GM23338 (cell line): ENCODE measurements at regions not wholly inside any gene's neighbourhood (a gene's known extent, or its start where the extent isn't known, plus 50 kb on each side); places are given as distances from the start of the nearest gene placed in this dataset.

Source experiments
- ATAC-seq: fragments of 200-7000 bp; cut with Tn5 transposase; 3 replicates; pipeline ENCODE4 v1.9.1; 2020
- DNase-seq: peaks from one replicate; pipeline ENCODE4 v3.0.0-alpha.2; 2015; ENCODE audit warnings: low spot score
- H2AFZ ChIP-seq: fragments of 200-600 bp; sonication (generic); 2 replicates; pipeline ENCODE4 v1.8.0; 2016; ENCODE audit warnings: antibody characterized with exemption, mild to moderate bottlenecking, moderate library complexity
- H3F3A ChIP-seq: fragments of 200-600 bp; sonication (generic); replicated peaks from 2 replicates; pipeline ENCODE4 v1.8.0; 2017; ENCODE audit warnings: antibody characterized with exemption, mixed run types, low read depth
- H3K27ac ChIP-seq: fragments of 200-600 bp; sonication (generic); 2 replicates; pipeline ENCODE4 v1.6.1; 2016; ENCODE audit warnings: low read depth
- H3K27me3 ChIP-seq: fragments of 200-600 bp; sonication (generic); 2 replicates; pipeline ENCODE4 v1.8.0; 2016; ENCODE audit warnings: mild to moderate bottlenecking, mixed run types, moderate library complexity; ENCODE audit not compliant: insufficient read depth
- H3K36me3 ChIP-seq: fragments of 200-600 bp; sonication (generic); 2 replicates; pipeline ENCODE4 v1.8.0; 2016; ENCODE audit warnings: mild to moderate bottlenecking; ENCODE audit not compliant: insufficient read depth
- H3K4me1 ChIP-seq: fragments of 200-600 bp; sonication (generic); 2 replicates; pipeline ENCODE4 v1.8.0; 2016; ENCODE audit warnings: mild to moderate bottlenecking, moderate library complexity; ENCODE audit not compliant: insufficient read depth
- H3K4me2 ChIP-seq: fragments of 200-600 bp; sonication (generic); 2 replicates; pipeline ENCODE4 v1.7.1; 2017; ENCODE audit warnings: mixed run types
- H3K4me3 ChIP-seq: fragments of 200-600 bp; sonication (generic); 2 replicates; pipeline ENCODE4 v1.6.1; 2016; ENCODE audit warnings: mixed run types
- H3K79me2 ChIP-seq: fragments of 200-600 bp; sonication (generic); replicated peaks from 2 replicates; pipeline ENCODE4 v1.8.0; 2017; ENCODE audit warnings: mild to moderate bottlenecking; ENCODE audit not compliant: insufficient read depth
- H3K9me2 ChIP-seq: fragments of 200-600 bp; sonication (generic); 2 replicates; pipeline ENCODE4 v1.8.0; 2017; ENCODE audit not compliant: insufficient read depth
- H4K20me1 ChIP-seq: fragments of 200-600 bp; sonication (generic); replicated peaks from 2 replicates; pipeline ENCODE4 v1.8.0; 2017; ENCODE audit warnings: mild to moderate bottlenecking; ENCODE audit not compliant: insufficient read depth
- H3K27ac Mint-ChIP-seq: 2 replicates; pipeline ENCODE4 v1.8.0; 2020; ENCODE audit warnings: inconsistent platforms, mild to moderate bottlenecking, moderate library complexity, mixed read lengths
- H3K27me3 Mint-ChIP-seq: 3 replicates; pipeline ENCODE4 v1.8.0; 2022; ENCODE audit warnings: low read depth, mild to moderate bottlenecking, moderate library complexity, mixed read lengths, inconsistent platforms; ENCODE audit not compliant: insufficient read depth, poor library complexity
- H3K36me3 Mint-ChIP-seq: 3 replicates; pipeline ENCODE4 v1.8.0; 2021; ENCODE audit warnings: low read depth, mild to moderate bottlenecking, inconsistent platforms, moderate library complexity, mixed read lengths
- H3K4me1 Mint-ChIP-seq: 3 replicates; pipeline ENCODE4 v1.8.0; 2020; ENCODE audit warnings: mild to moderate bottlenecking, inconsistent platforms, mixed read lengths
- H3K4me3 Mint-ChIP-seq: 3 replicates; pipeline ENCODE4 v1.8.0; 2021; ENCODE audit warnings: moderate library complexity, mild to moderate bottlenecking, inconsistent platforms, mixed read lengths
- H3K9me3 Mint-ChIP-seq: 3 replicates; pipeline ENCODE4 v1.8.0; 2020; ENCODE audit warnings: moderate library complexity, mild to moderate bottlenecking, inconsistent platforms, mixed read lengths
- EZH2phosphoT487 ChIP-seq: fragments of 200-600 bp; sonication (generic); IDR thresholded peaks from one replicate; pipeline ENCODE4 v1.8.1; 2018; ENCODE audit warnings: antibody characterized with exemption; ENCODE audit not compliant: unreplicated experiment
- JUNB ChIP-seq: IDR thresholded peaks from one replicate; pipeline ENCODE4 v1.6.1; 2016; ENCODE audit warnings: antibody characterized with exemption; ENCODE audit not compliant: unreplicated experiment
- NANOG ChIP-seq: IDR thresholded peaks from 2 replicates; pipeline ENCODE4 v1.6.1; 2016; ENCODE audit warnings: antibody characterized with exemption, borderline replicate concordance
- POLR2AphosphoS5 ChIP-seq: IDR thresholded peaks from 2 replicates; pipeline ENCODE4 v1.6.1; 2016; ENCODE audit warnings: antibody characterized with exemption, low read depth
- REST ChIP-seq: IDR thresholded peaks from one replicate; pipeline ENCODE4 v1.6.1; 2018; ENCODE audit warnings: antibody characterized with exemption; ENCODE audit not compliant: unreplicated experiment
- STAT1 ChIP-seq: IDR thresholded peaks from one replicate; pipeline ENCODE4 v1.6.1; 2016; ENCODE audit warnings: antibody characterized with exemption; ENCODE audit not compliant: unreplicated experiment
- ZNF331 ChIP-seq: fragments of 250-450 bp; sonication (Bioruptor Pico); IDR thresholded peaks from 2 replicates; pipeline ENCODE4 v1.5.0; 2020; ENCODE audit warnings: low read depth, mild to moderate bottlenecking, moderate library complexity
- TF ChIP-seq, protein P1 (sequence below): IDR thresholded peaks from 2 replicates; pipeline ENCODE4 v1.6.1; 2016; ENCODE audit warnings: antibody characterized with exemption
- TF ChIP-seq, protein P2 (sequence below): fragments of 250-450 bp; sonication (Bioruptor Pico); IDR thresholded peaks from 2 replicates; pipeline ENCODE4 v1.5.0; 2020; ENCODE audit warnings: mild to moderate bottlenecking, moderate library complexity

- Histone ChIP-seq H3K27ac (no peak overlapping the region), H3K4me2 (no peak overlapping the region), H3K4me3 (no peak overlapping the region), H2AFZ (no peak overlapping the region), H3K27me3 (no peaks in the 10 kb centered on the region), H3K4me1 (peaks cover 8% of the 10 kb centered on the region; the same call in 1 of the 2 replicates), H3K36me3 (no peaks in the 10 kb centered on the region), H3F3A (no peaks in the 10 kb centered on the region), H3K9me2 (no peaks in the 10 kb centered on the region), H4K20me1 (no peaks in the 10 kb centered on the region), H3K79me2 (no peaks in the 10 kb centered on the region)
- H3K27me3 Mint-ChIP-seq: no peaks in the 10 kb centered on the region
- DNase-seq: no peak
- H3K4me3 Mint-ChIP-seq: no peak overlapping the region
- no peaks in the 10 kb centered on the region for H3K36me3 Mint-ChIP-seq
- no peak overlapping the region for H3K27ac Mint-ChIP-seq
- no peaks in the 10 kb centered on the region for H3K9me3 Mint-ChIP-seq
- ATAC-seq: no peak
- peaks cover 7% of the 10 kb centered on the region; the same call in 2 of the 3 replicates for H3K4me1 Mint-ChIP-seq
- TF ChIP-seq JUNB: no peak
- no peak for TF ChIP-seq POLR2AphosphoS5
- no peak for TF ChIP-seq REST
- no peak for TF ChIP-seq NANOG
- TF ChIP-seq ZNF331 (CRISPR knock-in tag): no peak
- TF ChIP-seq, protein P1, sequence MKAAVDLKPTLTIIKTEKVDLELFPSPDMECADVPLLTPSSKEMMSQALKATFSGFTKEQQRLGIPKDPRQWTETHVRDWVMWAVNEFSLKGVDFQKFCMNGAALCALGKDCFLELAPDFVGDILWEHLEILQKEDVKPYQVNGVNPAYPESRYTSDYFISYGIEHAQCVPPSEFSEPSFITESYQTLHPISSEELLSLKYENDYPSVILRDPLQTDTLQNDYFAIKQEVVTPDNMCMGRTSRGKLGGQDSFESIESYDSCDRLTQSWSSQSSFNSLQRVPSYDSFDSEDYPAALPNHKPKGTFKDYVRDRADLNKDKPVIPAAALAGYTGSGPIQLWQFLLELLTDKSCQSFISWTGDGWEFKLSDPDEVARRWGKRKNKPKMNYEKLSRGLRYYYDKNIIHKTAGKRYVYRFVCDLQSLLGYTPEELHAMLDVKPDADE: no peak
- TF ChIP-seq EZH2phosphoT487: no peak
- TF ChIP-seq, protein P2, sequence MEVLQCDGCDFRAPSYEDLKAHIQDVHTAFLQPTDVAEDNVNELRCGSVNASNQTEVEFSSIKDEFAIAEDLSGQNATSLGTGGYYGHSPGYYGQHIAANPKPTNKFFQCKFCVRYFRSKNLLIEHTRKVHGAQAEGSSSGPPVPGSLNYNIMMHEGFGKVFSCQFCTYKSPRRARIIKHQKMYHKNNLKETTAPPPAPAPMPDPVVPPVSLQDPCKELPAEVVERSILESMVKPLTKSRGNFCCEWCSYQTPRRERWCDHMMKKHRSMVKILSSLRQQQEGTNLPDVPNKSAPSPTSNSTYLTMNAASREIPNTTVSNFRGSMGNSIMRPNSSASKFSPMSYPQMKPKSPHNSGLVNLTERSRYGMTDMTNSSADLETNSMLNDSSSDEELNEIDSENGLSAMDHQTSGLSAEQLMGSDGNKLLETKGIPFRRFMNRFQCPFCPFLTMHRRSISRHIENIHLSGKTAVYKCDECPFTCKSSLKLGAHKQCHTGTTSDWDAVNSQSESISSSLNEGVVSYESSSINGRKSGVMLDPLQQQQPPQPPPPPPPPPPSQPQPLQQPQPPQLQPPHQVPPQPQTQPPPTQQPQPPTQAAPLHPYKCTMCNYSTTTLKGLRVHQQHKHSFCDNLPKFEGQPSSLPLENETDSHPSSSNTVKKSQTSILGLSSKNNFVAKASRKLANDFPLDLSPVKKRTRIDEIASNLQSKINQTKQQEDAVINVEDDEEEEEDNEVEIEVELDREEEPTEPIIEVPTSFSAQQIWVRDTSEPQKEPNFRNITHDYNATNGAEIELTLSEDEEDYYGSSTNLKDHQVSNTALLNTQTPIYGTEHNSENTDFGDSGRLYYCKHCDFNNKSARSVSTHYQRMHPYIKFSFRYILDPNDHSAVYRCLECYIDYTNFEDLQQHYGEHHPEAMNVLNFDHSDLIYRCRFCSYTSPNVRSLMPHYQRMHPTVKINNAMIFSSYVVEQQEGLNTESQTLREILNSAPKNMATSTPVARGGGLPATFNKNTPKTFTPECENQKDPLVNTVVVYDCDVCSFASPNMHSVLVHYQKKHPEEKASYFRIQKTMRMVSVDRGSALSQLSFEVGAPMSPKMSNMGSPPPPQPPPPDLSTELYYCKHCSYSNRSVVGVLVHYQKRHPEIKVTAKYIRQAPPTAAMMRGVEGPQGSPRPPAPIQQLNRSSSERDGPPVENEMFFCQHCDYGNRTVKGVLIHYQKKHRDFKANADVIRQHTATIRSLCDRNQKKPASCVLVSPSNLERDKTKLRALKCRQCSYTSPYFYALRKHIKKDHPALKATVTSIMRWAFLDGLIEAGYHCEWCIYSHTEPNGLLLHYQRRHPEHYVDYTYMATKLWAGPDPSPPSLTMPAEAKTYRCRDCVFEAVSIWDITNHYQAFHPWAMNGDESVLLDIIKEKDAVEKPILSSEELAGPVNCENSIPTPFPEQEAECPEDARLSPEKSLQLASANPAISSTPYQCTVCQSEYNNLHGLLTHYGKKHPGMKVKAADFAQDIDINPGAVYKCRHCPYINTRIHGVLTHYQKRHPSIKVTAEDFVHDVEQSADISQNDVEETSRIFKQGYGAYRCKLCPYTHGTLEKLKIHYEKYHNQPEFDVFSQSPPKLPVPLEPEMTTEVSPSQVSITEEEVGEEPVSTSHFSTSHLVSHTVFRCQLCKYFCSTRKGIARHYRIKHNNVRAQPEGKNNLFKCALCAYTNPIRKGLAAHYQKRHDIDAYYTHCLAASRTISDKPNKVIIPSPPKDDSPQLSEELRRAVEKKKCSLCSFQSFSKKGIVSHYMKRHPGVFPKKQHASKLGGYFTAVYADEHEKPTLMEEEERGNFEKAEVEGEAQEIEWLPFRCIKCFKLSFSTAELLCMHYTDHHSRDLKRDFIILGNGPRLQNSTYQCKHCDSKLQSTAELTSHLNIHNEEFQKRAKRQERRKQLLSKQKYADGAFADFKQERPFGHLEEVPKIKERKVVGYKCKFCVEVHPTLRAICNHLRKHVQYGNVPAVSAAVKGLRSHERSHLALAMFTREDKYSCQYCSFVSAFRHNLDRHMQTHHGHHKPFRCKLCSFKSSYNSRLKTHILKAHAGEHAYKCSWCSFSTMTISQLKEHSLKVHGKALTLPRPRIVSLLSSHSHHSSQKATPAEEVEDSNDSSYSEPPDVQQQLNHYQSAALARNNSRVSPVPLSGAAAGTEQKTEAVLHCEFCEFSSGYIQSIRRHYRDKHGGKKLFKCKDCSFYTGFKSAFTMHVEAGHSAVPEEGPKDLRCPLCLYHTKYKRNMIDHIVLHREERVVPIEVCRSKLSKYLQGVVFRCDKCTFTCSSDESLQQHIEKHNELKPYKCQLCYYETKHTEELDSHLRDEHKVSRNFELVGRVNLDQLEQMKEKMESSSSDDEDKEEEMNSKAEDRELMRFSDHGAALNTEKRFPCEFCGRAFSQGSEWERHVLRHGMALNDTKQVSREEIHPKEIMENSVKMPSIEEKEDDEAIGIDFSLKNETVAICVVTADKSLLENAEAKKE (CRISPR knock-in tag): no peak
- no peak for TF ChIP-seq STAT1
Measured at GRCh38 chr10:9010931-9011670, 956.6 kb downstream of the GATA3 start.
